Sciatic nerve (tissue), 2 donors: ENCODE measurements at regions not wholly inside any gene's neighbourhood (a gene's known extent, or its start where the extent isn't known, plus 50 kb on each side); places are given as distances from the start of the nearest gene placed in this dataset.
"Not testable (repeated sequence)": the region's sequence is repeated elsewhere in the genome, so short reads cannot be mapped to it uniquely, and the experiment has no call there.

Experiments
- ATAC-seq: fragments of 200-7000 bp; cut with Tn5 transposase; one replicate; pipeline ENCODE4 v1.9.1; 2020; ENCODE audit warnings: mild to moderate bottlenecking, moderate library complexity
- DNase-seq: peaks from one replicate; pipeline ENCODE4 v3.0.0-alpha.2; 2020; ENCODE audit warnings: low spot score
- intact Hi-C: fragments of 100-400 bp; cut with DNase I; formaldehyde crosslinking; loops from one replicate; pipeline ENCODE4 v1.14.2; 2022
- donor health status: DM: no; HTN: no; CAD: no.
- donor health status: DM: no; HTN: no; CAD: no.

DNA sequence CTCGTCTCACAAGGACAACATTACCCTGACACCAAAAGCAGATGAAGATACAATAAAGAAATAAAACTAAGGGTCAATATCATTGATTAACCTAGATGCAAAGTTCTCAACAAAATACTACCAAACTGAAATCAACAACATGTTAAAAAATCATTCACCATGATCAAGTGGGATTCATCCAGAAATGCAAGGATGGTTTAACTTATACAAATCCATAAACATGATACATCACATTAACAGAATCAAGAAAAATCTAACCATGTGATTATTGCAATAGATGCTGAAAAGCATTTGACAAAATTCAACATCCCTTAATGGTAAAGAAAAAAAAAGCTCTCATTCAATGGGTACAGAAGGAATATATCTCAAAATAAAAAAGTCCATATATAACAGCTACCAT is 514.9 kb downstream of the TMA16 start:
- no peak for ATAC-seq
- DNase-seq, result no peak
- intact Hi-C loops, result no loop called here

DNA sequence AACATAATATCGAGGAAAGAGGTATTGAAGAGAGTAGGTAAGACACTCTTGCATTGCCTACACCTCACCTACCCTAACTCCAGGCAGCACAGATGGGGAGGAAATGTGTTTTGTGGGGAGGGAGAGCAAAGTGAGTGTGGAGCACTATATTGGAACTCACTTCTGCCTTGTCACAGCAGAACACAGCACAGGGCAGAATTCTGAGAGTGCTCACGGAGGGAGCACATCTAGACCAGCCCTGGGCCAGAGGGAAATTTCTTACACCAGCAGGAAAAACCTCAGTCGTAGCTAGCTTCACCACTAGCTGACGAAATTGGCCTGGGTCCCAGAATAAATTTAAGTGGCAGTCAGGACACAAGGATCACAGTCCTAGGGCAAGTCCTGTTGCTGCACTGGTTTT is 517.3 kb downstream of the TMA16 start:
- ATAC-seq, result no peak
- no peak for DNase-seq
- intact Hi-C loops, result no loop called here

DNA sequence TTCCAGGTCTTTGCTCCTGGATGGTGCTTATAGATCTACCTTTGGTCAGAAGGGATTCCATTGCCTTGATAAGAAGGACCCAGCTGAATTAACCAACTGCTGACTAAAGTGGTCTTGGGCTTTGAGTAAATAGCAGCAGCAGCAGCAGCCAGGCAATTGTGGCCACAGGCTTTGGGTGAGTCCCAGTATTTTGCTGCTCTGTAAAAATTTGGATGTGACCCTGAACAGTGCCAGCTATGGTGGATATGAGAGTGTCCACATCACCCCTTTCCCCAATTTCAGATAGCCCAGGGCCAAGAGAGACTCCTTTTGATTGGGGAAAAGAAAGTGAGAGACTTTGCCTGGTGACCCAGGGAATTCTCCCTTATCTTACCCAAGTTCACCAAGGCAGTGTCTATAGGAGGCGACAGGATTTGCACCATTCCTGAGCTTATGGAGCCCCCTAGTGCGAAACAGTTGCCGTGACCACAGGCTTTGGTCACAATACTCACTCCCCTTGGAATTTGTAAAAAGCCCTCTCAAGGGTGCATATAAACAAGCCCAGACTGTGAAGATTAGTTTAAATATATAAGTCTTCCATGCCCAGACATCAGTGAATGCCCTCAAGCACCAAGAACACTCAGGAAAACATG is 518.0 kb downstream of the TMA16 start:
- no peak for ATAC-seq
- intact Hi-C loops, result no loop called here
- DNase-seq, result no peak

DNA sequence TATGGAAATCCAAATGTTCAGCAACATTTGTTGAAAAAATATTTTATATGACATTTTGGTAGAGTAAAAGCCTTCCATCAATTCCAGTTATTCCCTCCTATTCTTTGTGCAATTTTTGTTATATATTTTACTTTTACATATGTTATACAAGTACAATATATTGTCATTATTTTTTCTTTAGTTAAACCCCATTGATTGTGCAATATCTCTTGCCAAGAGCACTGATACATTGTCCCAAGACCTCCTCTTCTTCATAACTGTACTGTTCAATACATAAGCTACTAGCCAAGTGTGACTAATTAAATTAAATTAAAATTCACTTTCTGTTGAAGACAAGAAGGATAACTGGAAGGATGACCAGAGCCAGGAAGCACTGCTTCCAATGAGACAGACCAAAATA is 527.5 kb downstream of the TMA16 start:
- DNase-seq, result no peak
- no peak for ATAC-seq
- intact Hi-C loops, result no loop called here

DNA sequence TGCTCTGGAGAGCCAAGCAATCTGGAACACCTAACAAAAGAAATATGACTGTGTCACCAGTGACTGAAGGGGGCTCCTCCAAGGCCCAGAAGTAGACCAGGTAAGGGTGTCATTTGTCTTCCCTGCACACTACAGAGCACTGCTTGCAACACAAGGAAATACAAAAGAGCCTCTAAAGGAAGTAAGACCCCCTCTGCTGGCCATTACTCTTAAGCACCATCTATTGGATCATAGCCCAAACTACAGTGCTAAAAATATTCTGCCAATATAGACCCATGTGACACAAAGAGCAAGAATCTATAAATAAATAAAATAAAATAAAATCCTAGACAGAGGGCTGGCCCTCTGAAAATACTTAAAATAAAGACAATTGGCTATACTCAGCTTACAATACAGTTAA is 528.7 kb downstream of the TMA16 start:
- ATAC-seq (no peak), DNase-seq (no peak)
- intact Hi-C loops, result no loop called here

DNA sequence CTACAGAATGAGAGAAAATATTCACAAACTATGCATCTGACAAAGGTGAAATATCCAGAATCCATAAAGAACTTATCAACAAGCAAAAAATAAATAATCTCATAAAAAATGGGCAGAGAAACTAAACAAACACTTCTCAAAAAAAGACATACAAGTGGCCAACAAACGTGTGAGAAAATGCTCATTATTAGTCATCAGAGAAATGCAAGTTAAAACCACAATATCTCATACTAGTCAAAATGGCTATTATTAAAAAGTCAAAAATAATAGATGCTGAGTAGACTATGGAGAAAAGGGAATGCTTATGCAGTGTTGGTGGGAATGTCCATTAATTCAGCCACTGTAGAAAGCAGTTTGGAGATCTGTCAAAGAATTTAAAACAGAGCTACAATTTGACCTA is 533.3 kb downstream of the TMA16 start:
- intact Hi-C loops, result no loop called here
- ATAC-seq, result no peak
- DNase-seq, result no peak

DNA sequence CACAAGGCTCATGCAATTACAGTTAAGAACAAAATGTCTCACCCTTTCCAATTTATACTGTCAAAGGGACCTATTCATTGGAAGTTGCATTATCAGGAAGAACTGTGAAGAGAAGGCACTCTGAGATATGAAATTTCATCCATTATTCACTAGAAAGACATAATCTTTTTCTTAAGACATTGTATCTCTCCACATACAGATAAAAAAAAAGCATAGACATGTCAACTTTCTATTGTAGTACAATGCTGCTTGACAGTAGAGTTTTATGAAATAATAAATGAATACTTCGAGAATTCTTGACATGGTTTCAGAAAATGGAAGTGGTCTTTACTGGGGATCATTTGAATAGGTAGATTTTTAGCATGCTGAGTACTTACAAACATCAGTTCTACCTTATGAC is 545.0 kb downstream of the TMA16 start:
- DNase-seq (no peak), ATAC-seq (no peak)
- intact Hi-C loops, result no loop called here

DNA sequence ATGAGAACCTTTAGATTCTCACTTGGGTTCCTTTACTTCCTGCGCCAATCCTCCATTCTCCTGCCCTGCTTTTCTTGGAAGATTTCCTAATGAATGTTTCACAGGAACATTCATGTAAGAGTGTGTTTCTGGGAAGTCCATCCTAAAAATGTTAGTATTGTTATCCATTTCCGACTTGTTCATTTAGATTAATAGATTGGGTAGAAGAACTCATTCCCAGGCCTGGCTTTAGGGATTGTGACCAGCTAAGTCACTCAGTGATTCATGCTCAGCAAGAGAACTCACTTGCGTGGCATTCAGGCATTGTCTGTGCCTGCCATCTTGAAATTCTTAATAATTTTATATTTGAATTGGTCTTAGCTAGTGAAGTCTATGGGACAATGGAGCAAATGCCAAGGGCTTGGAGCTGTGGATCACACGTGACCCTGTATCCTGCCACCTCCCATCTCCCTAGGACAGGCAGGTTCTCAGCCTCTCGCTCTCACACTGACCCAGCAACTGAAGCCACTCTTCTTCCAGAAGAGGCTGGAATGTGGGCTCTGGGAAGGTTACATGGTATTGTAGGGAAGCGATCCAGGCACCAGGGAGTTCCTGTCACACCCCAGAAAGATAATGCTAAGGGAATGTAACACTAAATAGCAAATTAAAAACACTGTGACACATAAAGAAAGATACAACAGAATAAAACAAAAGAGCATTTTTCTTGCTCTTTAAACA is 562.1 kb downstream of the TMA16 start:
- ATAC-seq (no peak), DNase-seq (no peak)
- intact Hi-C loops, result no loop called here

DNA sequence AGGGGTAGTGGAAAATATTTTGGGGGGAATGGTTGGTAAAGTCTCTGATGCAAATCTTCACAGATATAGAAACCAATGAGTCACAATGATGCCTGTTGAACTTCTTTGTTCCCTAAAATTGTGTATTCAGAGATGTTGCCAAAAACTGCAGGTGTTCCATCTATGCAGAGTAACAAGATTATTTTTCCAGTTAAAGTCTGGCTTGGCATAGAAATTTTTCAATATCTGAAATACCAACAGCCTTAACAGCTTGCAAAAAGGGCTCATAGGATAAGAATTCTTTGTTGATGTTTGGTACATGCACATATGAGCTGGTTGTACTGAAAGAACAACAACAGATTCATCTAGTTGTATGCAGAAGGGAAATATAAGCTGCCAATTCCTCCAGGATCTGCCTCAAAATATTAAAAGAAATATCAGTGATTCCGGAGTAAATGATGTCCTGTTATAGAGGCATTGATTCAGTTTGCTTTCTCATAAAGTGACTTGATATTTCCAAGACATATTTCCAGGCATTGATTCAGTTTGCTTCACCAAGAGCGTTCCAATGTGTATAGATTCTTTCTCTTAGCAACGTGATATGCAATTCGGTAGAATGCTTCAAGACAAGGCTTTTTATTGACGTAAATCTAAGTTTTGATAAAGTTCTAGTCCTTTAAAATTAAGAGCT is 564.4 kb downstream of the TMA16 start:
- intact Hi-C loops, result no loop called here
- DNase-seq (no peak), ATAC-seq (no peak)

DNA sequence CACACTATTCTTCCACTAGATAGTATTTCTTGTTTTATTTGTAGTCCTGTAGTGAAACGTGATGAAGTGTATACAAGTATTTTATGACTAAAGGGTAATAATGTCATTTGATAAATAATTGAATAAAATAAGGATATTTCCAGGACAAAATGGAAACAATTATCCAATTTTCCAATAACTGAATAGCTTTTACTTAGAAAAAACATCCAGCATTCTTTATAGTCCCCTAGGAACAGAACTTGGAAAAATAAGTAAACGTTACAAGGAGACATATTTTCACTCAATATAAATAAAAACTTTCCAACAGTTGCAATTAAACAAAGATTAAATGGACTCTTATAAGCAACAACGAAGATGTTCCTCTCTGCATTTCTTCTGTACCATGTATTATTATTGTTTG is 566.0 kb downstream of the TMA16 start:
- intact Hi-C loops, result no loop called here
- ATAC-seq, result no peak
- DNase-seq, result no peak

DNA sequence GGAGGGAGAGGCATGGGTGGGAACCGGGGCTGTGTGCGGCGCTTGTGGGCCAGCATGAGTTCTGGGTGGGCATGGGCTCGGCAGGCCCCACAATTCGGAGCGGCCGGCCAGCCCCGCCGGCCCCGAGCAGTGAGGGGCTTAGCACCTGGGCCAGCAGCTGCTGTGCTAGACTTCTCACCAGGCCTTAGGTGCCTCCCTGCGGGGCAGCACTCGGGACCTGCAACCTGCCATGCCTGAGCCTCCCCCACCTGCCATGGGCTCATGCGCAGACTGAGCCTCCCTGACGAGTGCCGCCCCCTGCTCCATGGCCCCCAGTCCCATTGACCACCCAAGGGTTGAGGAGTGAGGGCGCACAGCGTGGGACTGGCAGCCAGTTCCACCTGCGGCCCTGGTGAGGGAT is 573.9 kb downstream of the TMA16 start:
- no peak for ATAC-seq
- no peak for DNase-seq
- intact Hi-C loops, result no loop called here

DNA sequence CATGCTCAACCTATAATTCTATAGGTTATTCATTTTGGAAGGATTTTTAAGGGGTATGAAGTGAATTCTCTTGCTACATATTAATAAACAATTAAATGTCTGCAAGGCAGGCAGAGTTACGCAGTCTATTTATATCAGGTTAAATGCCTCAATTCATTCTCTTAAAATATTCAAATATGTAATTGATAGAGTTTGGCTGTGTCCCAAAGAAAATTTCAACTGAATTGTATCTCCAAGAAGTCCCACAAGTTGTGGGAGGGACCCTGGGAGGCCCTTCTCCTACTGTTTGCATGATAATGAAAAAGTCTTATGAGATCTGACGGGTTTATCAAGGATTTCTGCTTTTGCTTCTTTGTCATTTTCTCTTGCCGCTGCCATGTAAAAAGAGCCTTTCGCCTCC is 576.1 kb downstream of the TMA16 start:
- intact Hi-C loops, result no loop called here
- DNase-seq (no peak), ATAC-seq (no peak)

DNA sequence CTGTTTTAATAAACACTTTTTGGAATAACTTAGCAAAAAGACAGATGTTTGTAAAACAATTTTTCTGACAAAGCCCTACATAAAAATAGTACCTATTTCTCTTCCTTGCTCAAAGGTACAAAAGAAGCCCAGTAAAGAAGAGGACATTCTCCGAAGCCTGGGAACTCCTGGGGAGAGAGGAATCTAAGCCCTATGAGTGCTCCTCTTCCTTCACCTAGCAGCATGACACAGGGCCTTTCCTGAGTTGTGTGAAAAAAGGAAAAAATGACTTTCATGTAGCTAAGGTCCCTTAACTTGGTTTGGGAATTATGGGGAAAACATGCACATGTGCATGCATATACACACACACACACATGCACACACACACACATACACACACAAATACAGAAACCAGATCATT is 586.9 kb downstream of the TMA16 start:
- DNase-seq (no peak), ATAC-seq (no peak)
- intact Hi-C loops, result no loop called here

DNA sequence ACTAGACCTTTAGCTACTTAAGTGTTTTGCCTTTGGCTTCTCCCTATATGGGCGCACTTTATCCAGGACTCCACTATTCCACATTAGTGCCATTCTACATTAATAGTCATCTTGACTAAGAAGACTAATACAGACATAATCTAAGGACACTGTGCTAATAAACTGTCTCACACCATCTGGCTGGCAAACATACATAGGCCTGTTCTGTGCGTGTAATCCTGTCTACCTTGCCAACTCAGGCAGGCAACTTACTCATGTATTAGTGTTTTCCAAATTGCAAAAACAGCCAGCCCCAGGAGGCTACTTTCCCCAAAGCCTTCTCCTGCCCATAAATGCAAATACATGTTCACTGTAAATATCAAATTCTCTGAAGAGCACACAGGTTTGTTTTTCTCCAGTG is 587.3 kb downstream of the TMA16 start:
- intact Hi-C loops, result no loop called here
- DNase-seq, result no peak
- no peak for ATAC-seq

DNA sequence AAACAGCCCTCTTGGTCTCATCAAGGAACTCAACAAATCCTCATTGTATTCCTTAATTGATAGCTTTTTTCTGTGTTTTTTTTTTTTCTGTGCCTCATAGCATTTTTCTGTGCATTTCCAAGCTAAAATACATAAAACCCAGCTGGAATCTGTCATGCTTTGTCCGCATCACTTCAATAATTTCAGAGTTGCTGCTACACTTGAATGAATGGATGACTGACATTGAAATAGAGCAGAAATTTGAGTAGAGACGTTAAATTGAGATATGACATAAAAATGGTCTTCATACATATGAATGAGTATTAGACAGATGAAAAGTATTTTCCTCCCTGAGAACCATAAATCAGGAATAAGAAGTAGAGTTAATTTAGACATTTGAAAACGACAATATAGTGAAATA is 593.2 kb downstream of the TMA16 start:
- DNase-seq, result no peak
- intact Hi-C loops, result no loop called here
- no peak for ATAC-seq

DNA sequence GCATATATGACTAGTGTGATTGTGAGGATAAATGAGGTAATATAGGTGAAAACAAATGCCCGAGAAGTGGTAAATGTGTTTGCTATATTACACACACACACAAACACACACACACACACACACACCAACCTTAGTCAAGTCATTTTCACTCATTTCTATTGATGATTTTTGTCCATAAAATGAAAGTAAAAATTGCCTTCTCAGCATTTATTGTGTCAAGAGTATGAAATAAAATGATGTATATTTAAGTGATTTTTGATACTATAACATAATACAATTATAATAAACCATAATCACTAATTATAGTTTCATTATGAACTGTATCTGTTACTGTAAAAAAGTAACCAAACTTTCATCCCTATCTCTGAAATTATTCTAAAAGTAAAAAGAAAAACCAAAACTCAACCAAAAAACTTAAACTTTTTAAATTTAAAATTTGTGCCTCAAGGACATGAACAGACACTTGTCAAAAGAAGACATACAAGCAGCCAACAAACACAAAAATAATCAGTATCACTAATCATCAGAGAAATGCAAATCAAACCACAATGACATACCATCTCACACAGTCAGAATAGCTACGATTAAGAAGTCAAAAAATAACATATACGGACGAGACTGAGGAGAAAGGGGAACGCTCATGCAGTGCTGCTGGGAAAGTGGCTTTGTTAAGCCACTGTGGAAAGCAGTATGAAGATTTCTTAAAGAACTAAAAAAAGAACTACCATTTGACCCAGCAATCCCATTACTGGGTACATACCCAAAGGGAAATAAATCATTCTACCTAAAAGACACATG is 601.0 kb downstream of the TMA16 start:
- DNase-seq (no peak), ATAC-seq (no peak)

DNA sequence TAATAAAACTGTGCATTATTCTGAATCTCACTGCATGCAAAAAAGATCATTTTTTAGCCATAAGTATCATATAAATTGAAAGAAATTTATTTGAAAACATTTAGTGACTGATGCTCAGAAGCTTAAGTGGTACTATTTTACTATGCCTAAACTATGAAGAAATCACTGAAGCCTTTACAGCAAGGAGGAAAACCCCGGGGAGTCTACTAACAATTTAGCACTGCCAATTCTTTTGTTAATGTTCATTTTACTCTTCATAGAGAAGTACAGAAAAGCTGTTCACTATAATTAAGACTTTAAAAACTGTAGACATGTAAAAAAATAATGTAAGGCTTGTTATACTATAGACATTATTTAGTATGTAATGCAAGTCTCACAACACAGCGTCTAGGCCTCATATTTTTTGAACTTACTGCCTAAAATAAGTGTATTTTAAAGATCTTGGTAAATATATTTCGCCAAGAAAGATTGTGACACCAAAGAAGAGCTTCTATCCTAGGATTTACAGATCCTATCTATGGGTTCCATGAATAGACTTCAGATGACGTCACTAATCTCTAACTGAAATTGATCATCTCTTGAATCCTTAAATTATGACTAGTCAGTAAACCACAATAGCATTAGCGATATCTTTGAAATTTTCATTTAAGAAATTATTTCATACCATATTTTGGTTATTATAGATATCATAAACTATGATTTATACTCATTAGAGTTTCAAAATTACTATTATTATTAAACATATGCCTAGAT is 602.5 kb downstream of the TMA16 start:
- intact Hi-C loops, result no loop called here
- no peak for ATAC-seq
- no peak for DNase-seq

More for the DNA sequence above, 601.0 kb downstream of the TMA16 start:
- intact Hi-C loops, result no loop called here

DNA sequence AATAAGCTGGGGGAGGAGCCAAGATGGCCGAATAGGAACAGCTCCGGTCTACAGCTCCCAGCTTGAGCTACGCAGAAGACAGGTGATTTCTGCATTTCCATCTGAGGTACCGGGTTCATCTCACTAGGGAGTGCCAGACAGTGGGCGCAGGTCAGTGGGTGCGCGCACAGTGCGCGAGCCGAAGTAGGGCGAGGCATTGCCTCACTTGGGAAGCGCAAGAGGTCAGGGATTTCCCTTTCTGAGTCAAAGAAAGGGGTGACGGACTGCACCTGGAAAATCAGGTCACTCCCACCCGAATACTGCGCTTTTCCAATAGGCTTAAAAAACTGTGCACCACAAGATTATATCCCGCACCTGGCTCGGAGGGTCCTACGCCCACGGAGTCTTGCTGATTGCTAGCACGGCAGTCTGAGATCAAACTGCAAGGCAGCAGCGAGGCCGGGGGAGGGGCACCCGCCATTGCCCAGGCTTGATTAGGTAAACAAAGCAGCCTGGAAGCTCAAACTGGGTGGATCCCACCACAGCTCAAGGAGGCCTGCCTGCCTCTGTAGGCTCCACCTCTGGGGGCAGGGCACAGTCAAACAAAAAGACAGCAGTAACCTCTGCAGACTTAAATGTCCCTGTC is 606.4 kb downstream of the TMA16 start:
- ATAC-seq, DNase-seq, intact Hi-C loops: not testable (repeated sequence)

DNA sequence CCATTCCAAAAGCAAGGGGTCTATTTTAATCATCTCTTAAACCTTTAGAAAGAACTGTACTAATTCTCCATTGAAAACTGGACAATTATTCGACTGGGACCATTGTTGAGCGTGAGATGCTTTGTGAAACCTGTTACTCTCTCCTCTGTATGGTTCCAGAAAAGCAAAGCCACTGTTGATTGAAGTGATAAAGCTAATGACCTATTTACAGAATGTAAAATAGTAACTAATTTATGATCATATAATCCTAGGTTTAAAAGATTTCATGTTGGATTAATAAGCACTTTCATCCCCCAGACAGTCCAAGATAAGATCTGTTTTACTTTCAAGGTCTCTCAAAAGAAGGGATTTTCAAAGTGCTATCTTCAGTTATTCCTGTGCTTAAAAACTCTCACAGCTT is 614.5 kb downstream of the TMA16 start:
- no peak for ATAC-seq
- DNase-seq, result no peak
- intact Hi-C loops, result no loop called here
